NT2/D1 (cell line): ENCODE measurements at regions not wholly inside any gene's neighbourhood (a gene's known extent, or its start where the extent isn't known, plus 50 kb on each side); places are given as distances from the start of the nearest gene placed in this dataset.

ENCODE experiments used
- DNase-seq: peaks from one replicate; pipeline ENCODE4 v3.0.0-alpha.2; 2011; ENCODE audit warnings: low read depth, low spot score
- H3K27me3 ChIP-seq: 2 replicates; pipeline ENCODE4 v1.6.0; 2011; ENCODE audit warnings: mild to moderate bottlenecking; ENCODE audit not compliant: insufficient read length, insufficient read depth
- H3K36me3 ChIP-seq: 2 replicates; pipeline ENCODE4 v1.6.1; 2011; ENCODE audit warnings: mild to moderate bottlenecking, low read length, mixed read lengths; ENCODE audit not compliant: insufficient read depth, insufficient read length
- H3K4me1 ChIP-seq: 2 replicates; pipeline ENCODE4 v1.5.1; 2011; ENCODE audit not compliant: insufficient read depth, insufficient read length
- H3K4me3 ChIP-seq: 2 replicates; pipeline ENCODE4 v1.5.1; 2011; ENCODE audit warnings: low read depth; ENCODE audit not compliant: insufficient read length
- H3K9ac ChIP-seq: 2 replicates; pipeline ENCODE4 v1.6.0; 2011; ENCODE audit warnings: low read depth; ENCODE audit not compliant: insufficient read length
- H3K9me3 ChIP-seq: 2 replicates; pipeline ENCODE4 v1.5.1; 2011; ENCODE audit warnings: mild to moderate bottlenecking, low read length; ENCODE audit not compliant: insufficient read depth
- SUZ12 ChIP-seq: IDR thresholded peaks from 2 replicates; pipeline ENCODE4 v1.6.1; 2011; ENCODE audit not compliant: insufficient read length, insufficient read depth; ENCODE audit errors: extremely low read depth
- YY1 ChIP-seq: IDR thresholded peaks from 2 replicates; pipeline ENCODE4 v1.6.1; 2011; ENCODE audit not compliant: insufficient read length, insufficient read depth
- ZNF274 ChIP-seq: IDR thresholded peaks from 2 replicates; pipeline ENCODE4 v1.6.1; 2011; ENCODE audit warnings: mild to moderate bottlenecking, low read depth, low read length

- TF ChIP-seq SUZ12 (no peak), ZNF274 (no peak), YY1 (no peak)
- H3K9me3 ChIP-seq, result peaks cover 5% of the 10 kb centered on the region; the same call in 1 of the 2 replicates
Observed at GRCh38 chr11:134541951-134542350, 129.9 kb upstream of the B3GAT1 start.

DNA sequence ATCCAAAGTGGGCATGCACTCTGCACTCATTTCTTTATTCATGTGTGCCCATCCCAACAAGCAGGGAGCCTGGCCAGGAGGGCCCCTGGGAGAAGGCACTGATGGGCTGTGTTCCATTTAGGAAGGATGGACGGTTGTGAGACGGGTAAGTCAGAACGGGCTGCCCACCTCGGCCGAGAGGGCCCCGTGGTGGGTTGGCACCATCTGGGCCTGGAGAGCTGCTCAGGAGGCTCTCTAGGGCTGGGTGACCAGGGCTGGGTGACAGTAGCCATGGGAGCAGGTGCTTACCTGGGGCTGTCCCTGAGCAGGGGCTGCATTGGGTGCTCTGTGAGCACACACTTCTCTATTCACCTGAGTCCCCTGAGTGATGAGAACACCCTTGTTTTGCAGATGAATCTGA is 129.3 kb upstream of the B3GAT1 start:
- Histone ChIP-seq H3K27me3 (no peaks in the 10 kb centered on the region), H3K9me3 (peaks cover 5% of the 10 kb centered on the region; the same call in 1 of the 2 replicates), H3K4me3 (no peak overlapping the region), H3K4me1 (peaks cover 12% of the 10 kb centered on the region), H3K36me3 (no peaks in the 10 kb centered on the region), H3K9ac (no peak overlapping the region)
- no peak for TF ChIP-seq YY1
- no peak for TF ChIP-seq ZNF274
- TF ChIP-seq SUZ12, result no peak
- DNase-seq, result no peak

More at GRCh38 chr11:134541951-134542350, 129.9 kb upstream of the B3GAT1 start:
- Histone ChIP-seq H3K4me3 (no peak overlapping the region), H3K9ac (no peak overlapping the region), H3K27me3 (no peaks in the 10 kb centered on the region), H3K4me1 (peaks cover 12% of the 10 kb centered on the region), H3K36me3 (no peaks in the 10 kb centered on the region)
- DNase-seq, result no peak

DNA sequence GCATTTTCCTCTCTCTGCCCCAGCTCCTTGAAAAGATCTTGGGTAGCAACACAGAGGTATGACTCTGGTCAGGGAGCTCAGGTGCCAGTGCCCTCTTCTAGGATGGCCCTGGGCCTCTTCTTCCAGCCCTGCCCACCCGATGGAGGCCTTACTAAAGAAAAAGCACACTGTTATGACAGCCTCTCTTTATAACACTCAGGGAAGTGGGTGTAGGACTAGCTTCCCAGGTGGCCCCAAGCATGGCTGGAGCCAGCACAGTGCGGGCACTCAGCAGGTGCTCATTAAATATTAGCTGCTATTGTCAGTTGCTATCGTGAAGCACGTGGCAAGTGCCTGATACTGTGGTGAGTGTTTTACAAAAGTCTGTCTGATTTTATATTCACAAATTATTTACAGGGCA is 127.2 kb upstream of the B3GAT1 start:
- Histone ChIP-seq H3K4me1 (peaks cover 12% of the 10 kb centered on the region), H3K9ac (no peak overlapping the region), H3K36me3 (no peaks in the 10 kb centered on the region), H3K27me3 (no peaks in the 10 kb centered on the region), H3K9me3 (peaks cover 5% of the 10 kb centered on the region; the same call in 1 of the 2 replicates), H3K4me3 (no peak overlapping the region)
- TF ChIP-seq SUZ12 (no peak), YY1 (no peak), ZNF274 (no peak)
- no peak for DNase-seq

DNA sequence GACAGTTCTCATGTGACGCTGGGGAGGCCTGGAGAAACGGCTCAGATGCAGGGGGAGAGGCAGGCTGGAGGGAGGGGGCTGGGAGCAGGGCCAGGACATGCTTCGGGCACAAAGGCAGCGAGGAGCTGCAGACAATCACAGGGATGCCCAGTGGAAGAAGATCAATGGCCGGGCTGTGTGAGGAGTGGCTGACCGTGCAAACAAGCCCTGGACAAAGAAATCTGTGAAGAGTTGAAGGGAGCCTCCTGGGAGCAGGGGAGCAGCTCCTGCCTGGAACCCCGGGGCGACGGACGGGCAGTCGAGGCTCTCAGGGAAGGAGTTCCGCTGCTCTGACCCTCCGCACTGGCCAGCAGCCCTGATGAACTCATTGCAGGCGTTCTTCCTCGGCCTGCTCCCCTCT is 126.7 kb upstream of the B3GAT1 start:
- no peak for TF ChIP-seq ZNF274
- no peak for TF ChIP-seq YY1
- no peaks in the 10 kb centered on the region for H3K36me3 ChIP-seq
- DNase-seq, result no peak
- H3K9ac ChIP-seq, result no peak overlapping the region
- H3K27me3 ChIP-seq, result no peaks in the 10 kb centered on the region
- peaks cover 12% of the 10 kb centered on the region for H3K4me1 ChIP-seq
- H3K4me3 ChIP-seq, result no peak overlapping the region
- H3K9me3 ChIP-seq, result peaks cover 5% of the 10 kb centered on the region; the same call in 1 of the 2 replicates

DNA sequence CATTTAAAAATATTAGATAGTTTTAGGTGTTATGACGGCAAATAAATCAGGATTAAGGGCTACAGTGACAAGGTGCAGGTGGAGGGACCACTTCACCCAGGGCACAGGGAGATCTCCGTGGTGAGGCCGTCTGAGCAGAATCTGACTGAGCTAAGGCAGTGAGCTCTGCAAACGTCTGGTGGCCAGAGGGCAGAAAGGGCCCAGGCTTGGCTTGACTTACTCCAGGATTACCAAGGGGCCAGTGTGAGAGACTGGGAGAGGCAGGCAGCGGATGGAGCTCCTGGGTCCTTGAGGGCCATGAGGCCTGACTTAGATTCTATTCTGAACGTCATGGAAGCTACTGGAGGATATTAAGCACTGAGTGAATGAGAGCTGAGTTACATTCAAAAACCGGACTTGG is 125.9 kb upstream of the B3GAT1 start:
- peaks cover 11% of the 10 kb centered on the region for H3K4me1 ChIP-seq
- peaks cover 5% of the 10 kb centered on the region; the same call in 1 of the 2 replicates for H3K9me3 ChIP-seq
- no peak overlapping the region for H3K4me3 ChIP-seq
- DNase-seq, result no peak
- no peak overlapping the region for H3K9ac ChIP-seq
- H3K36me3 ChIP-seq, result no peaks in the 10 kb centered on the region
- TF ChIP-seq SUZ12, result no peak
- no peaks in the 10 kb centered on the region for H3K27me3 ChIP-seq

- Histone ChIP-seq H3K9me3 (peaks cover 5% of the 10 kb centered on the region; the same call in 1 of the 2 replicates), H3K4me1 (peaks cover 7% of the 10 kb centered on the region), H3K36me3 (no peaks in the 10 kb centered on the region), H3K9ac (no peak overlapping the region), H3K4me3 (no peak overlapping the region), H3K27me3 (no peaks in the 10 kb centered on the region)
- DNase-seq, result no peak
- TF ChIP-seq YY1 (no peak), SUZ12 (no peak), ZNF274 (no peak)
Observed at GRCh38 chr11:134537296-134537695, 125.3 kb upstream of the B3GAT1 start.

DNA sequence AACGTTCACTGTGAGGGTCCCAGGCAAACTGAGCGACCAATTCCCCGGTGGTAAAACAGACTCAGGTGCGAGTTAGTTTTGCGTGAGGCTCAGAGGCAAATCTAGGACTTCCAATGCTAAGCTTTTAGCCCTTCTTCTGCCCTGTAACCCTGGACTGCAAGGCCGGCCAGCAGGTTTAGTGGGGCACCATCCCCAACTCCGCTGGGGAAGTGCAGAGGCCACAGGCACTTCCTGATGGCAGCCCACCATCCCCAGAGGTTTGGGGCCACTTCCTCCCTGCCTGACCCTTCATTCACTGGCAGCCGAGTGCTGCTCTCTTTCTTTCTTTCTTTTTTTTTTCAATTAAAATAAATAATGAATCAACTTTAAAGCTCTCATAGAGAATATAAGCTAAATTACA is 124.6 kb upstream of the B3GAT1 start:
- peaks cover 5% of the 10 kb centered on the region; the same call in 1 of the 2 replicates for H3K9me3 ChIP-seq
- no peak overlapping the region for H3K4me3 ChIP-seq
- no peaks in the 10 kb centered on the region for H3K27me3 ChIP-seq
- H3K4me1 ChIP-seq, result peaks cover 3% of the 10 kb centered on the region
- TF ChIP-seq ZNF274, result no peak
- TF ChIP-seq SUZ12, result no peak
- TF ChIP-seq YY1, result no peak
- no peak for DNase-seq
- H3K9ac ChIP-seq, result no peak overlapping the region
- H3K36me3 ChIP-seq, result no peaks in the 10 kb centered on the region

GRCh38 chr11:134536219-134536618 is 124.2 kb upstream of the B3GAT1 start:
- no peak for TF ChIP-seq ZNF274
- no peak for TF ChIP-seq YY1
- no peak for TF ChIP-seq SUZ12
- Histone ChIP-seq H3K9me3 (peaks cover 5% of the 10 kb centered on the region; the same call in 1 of the 2 replicates), H3K27me3 (no peaks in the 10 kb centered on the region), H3K9ac (no peak overlapping the region), H3K36me3 (no peaks in the 10 kb centered on the region), H3K4me1 (no peaks in the 10 kb centered on the region), H3K4me3 (no peak overlapping the region)
- no peak for DNase-seq
